ENCODE measurements at regions not wholly inside any gene's neighbourhood (a gene's known extent, or its start where the extent isn't known, plus 50 kb on each side); places are given as distances from the start of the nearest gene placed in this dataset.

GRCh38 chr1:199064971-199065370 lies 426.1 kb downstream of the PTPRC start:
- no peak for TF ChIP-seq CTCF (IDR thresholded peaks at IDR 0.05; ENCODE audit: poor library complexity, severe bottlenecking)
- no peak overlapping the region for H3K27ac ChIP-seq (ENCODE audit: poor library complexity, severe bottlenecking)
- H3K36me3 ChIP-seq (ENCODE audit: low read depth) = no peaks in the 10 kb centered on the region
- ATAC-seq (ENCODE audit: low read depth) = no peak
- H3K9me3 ChIP-seq (ENCODE audit: severe bottlenecking) = no peaks in the 10 kb centered on the region
- H3K4me3 ChIP-seq (ENCODE audit: severe bottlenecking) = no peak overlapping the region
- DNase-seq (ENCODE audit: low spot score) = no peak
- peaks cover 4% of the 10 kb centered on the region for H3K4me1 ChIP-seq (ENCODE audit: insufficient read depth, poor library complexity, severe bottlenecking)
- no peaks in the 10 kb centered on the region for H3K27me3 ChIP-seq (ENCODE audit: insufficient read depth, poor library complexity, severe bottlenecking)

GRCh38 chr1:199067483-199067882 lies 428.6 kb downstream of the PTPRC start:
- TF ChIP-seq CTCF (IDR thresholded peaks at IDR 0.05; ENCODE audit: poor library complexity, severe bottlenecking) = no peak
- ATAC-seq (ENCODE audit: low read depth) = no peak
- Histone ChIP-seq H3K4me1 (ENCODE audit: insufficient read depth, poor library complexity, severe bottlenecking) (peaks cover 4% of the 10 kb centered on the region), H3K27ac (ENCODE audit: poor library complexity, severe bottlenecking) (no peak overlapping the region), H3K27me3 (ENCODE audit: insufficient read depth, poor library complexity, severe bottlenecking) (no peaks in the 10 kb centered on the region), H3K4me3 (ENCODE audit: severe bottlenecking) (no peak overlapping the region), H3K9me3 (ENCODE audit: severe bottlenecking) (no peaks in the 10 kb centered on the region), H3K36me3 (ENCODE audit: low read depth) (no peaks in the 10 kb centered on the region)
- DNase-seq (ENCODE audit: low spot score) = no peak

- Histone ChIP-seq H3K4me3 (ENCODE audit: severe bottlenecking) (no peak overlapping the region), H3K36me3 (ENCODE audit: low read depth) (no peaks in the 10 kb centered on the region), H3K9me3 (ENCODE audit: severe bottlenecking) (no peaks in the 10 kb centered on the region), H3K27ac (ENCODE audit: poor library complexity, severe bottlenecking) (no peak overlapping the region), H3K4me1 (ENCODE audit: insufficient read depth, poor library complexity, severe bottlenecking) (peaks cover 6% of the 10 kb centered on the region), H3K27me3 (ENCODE audit: insufficient read depth, poor library complexity, severe bottlenecking) (no peaks in the 10 kb centered on the region)
- ATAC-seq (ENCODE audit: low read depth) = no peak
- no peak for TF ChIP-seq CTCF (IDR thresholded peaks at IDR 0.05; ENCODE audit: poor library complexity, severe bottlenecking)
- DNase-seq (ENCODE audit: low spot score) = no peak
These were observed 432.2 kb downstream of the PTPRC start for GRCh38 chr1:199071080-199071479.

GRCh38 chr1:199073166-199073565 lies 434.3 kb downstream of the PTPRC start:
- Histone ChIP-seq H3K27me3 (ENCODE audit: insufficient read depth, poor library complexity, severe bottlenecking) (no peaks in the 10 kb centered on the region), H3K36me3 (ENCODE audit: low read depth) (no peaks in the 10 kb centered on the region), H3K9me3 (ENCODE audit: severe bottlenecking) (no peaks in the 10 kb centered on the region), H3K4me1 (ENCODE audit: insufficient read depth, poor library complexity, severe bottlenecking) (peaks cover 6% of the 10 kb centered on the region), H3K27ac (ENCODE audit: poor library complexity, severe bottlenecking) (no peak overlapping the region), H3K4me3 (ENCODE audit: severe bottlenecking) (no peak overlapping the region)
- peak; percentile 33; the same call in 1 of the 3 replicates for ATAC-seq (ENCODE audit: low read depth)
- TF ChIP-seq CTCF (IDR thresholded peaks at IDR 0.05; ENCODE audit: poor library complexity, severe bottlenecking) = no peak
- no peak for DNase-seq (ENCODE audit: low spot score)

- peaks cover 6% of the 10 kb centered on the region for H3K4me1 ChIP-seq (ENCODE audit: insufficient read depth, poor library complexity, severe bottlenecking)
- no peaks in the 10 kb centered on the region for H3K36me3 ChIP-seq (ENCODE audit: low read depth)
- ATAC-seq (ENCODE audit: low read depth) (no peak), DNase-seq (ENCODE audit: low spot score) (no peak)
- H3K9me3 ChIP-seq (ENCODE audit: severe bottlenecking) = no peaks in the 10 kb centered on the region
- TF ChIP-seq CTCF (IDR thresholded peaks at IDR 0.05; ENCODE audit: poor library complexity, severe bottlenecking) = no peak
- H3K27me3 ChIP-seq (ENCODE audit: insufficient read depth, poor library complexity, severe bottlenecking) = no peaks in the 10 kb centered on the region
- H3K4me3 ChIP-seq (ENCODE audit: severe bottlenecking) = no peak overlapping the region
- H3K27ac ChIP-seq (ENCODE audit: poor library complexity, severe bottlenecking) = no peak overlapping the region
These were observed 437.0 kb downstream of the PTPRC start for GRCh38 chr1:199075792-199076191.
